Skeletal muscle tissue (tissue), 3 donors: ENCODE measurements at regions not wholly inside any gene's neighbourhood (a gene's known extent, or its start where the extent isn't known, plus 50 kb on each side); places are given as distances from the start of the nearest gene placed in this dataset.
"Not testable (repeated sequence)": the region's sequence is repeated elsewhere in the genome, so short reads cannot be mapped to it uniquely, and the experiment has no call there.

Source experiments
- H3K27ac ChIP-seq: one replicate; pipeline ENCODE4 v1.7.0; 2013; ENCODE audit warnings: mild to moderate bottlenecking, low read depth, low read length, inconsistent platforms
- H3K27me3 ChIP-seq, 3 donors: one replicate each; pipeline ENCODE4 v1.7.0; 2013; ENCODE audit warnings: low read length in 3 of 3; ENCODE audit not compliant: control insufficient read depth in 3 of 3, insufficient read depth in 3 of 3
- H3K36me3 ChIP-seq, 3 donors: one replicate each; pipeline ENCODE4 v1.7.0; 2013; ENCODE audit warnings: low read length in 3 of 3; ENCODE audit not compliant: control insufficient read depth in 3 of 3, insufficient read depth in 3 of 3
- H3K4me1 ChIP-seq, 3 donors: one replicate each; pipeline ENCODE4 v1.7.0; 2013; ENCODE audit warnings: low read length in 3 of 3, mild to moderate bottlenecking in 3 of 3; ENCODE audit not compliant: control insufficient read depth in 3 of 3, insufficient read depth in 3 of 3
- H3K4me3 ChIP-seq, 3 donors: one replicate each; pipeline ENCODE4 v1.7.0; 2013; ENCODE audit warnings: low read length in 3 of 3
- H3K9ac ChIP-seq, 3 donors: one replicate each; pipeline ENCODE4 v1.7.0; 2013; ENCODE audit warnings: low read length in 3 of 3, mild to moderate bottlenecking in 3 of 3, moderate library complexity in 2 of 3, low read depth in 1 of 3
- H3K9me3 ChIP-seq, 3 donors: one replicate each; pipeline ENCODE4 v1.7.0; 2013; ENCODE audit warnings: low read length in 3 of 3; ENCODE audit not compliant: control insufficient read depth in 3 of 3
- donor health status: Osteomylitis.

- not testable (repeated sequence) for H3K27ac ChIP-seq, H3K36me3 ChIP-seq, H3K4me1 ChIP-seq, H3K4me3 ChIP-seq, H3K9ac ChIP-seq, H3K9me3 ChIP-seq, H3K27me3 ChIP-seq
Observed at GRCh38 chr2:195433729-195434128, 223.3 kb upstream of the SLC39A10 start.

- Histone ChIP-seq H3K27ac (no peak overlapping the region), H3K9ac (no peak overlapping the region), H3K4me3 (no peak overlapping the region), H3K27me3 (no peaks in the 10 kb centered on the region), H3K36me3 (no peaks in the 10 kb centered on the region), H3K9me3 (no peaks in the 10 kb centered on the region), H3K4me1 (no peaks in the 10 kb centered on the region)
Observed at GRCh38 chr2:195428673-195429072, 228.4 kb upstream of the SLC39A10 start.

- no peaks in the 10 kb centered on the region for H3K36me3 ChIP-seq
- no peak overlapping the region for H3K9ac ChIP-seq
- no peaks in the 10 kb centered on the region for H3K27me3 ChIP-seq
- H3K4me3 ChIP-seq, result no peak overlapping the region
- no peaks in the 10 kb centered on the region for H3K9me3 ChIP-seq
- no peak overlapping the region for H3K27ac ChIP-seq
- H3K4me1 ChIP-seq, result no peaks in the 10 kb centered on the region
Observed at GRCh38 chr2:195425328-195425727, 231.7 kb upstream of the SLC39A10 start.

GRCh38 chr2:195419033-195419432 is 238.0 kb upstream of the SLC39A10 start:
- no peak overlapping the region for H3K4me3 ChIP-seq
- no peaks in the 10 kb centered on the region for H3K4me1 ChIP-seq
- no peak overlapping the region for H3K27ac ChIP-seq
- H3K9me3 ChIP-seq, result no peaks in the 10 kb centered on the region
- H3K27me3 ChIP-seq, result no peaks in the 10 kb centered on the region
- no peak overlapping the region for H3K9ac ChIP-seq
- H3K36me3 ChIP-seq, result no peaks in the 10 kb centered on the region

GRCh38 chr2:195414537-195415100 is 242.4 kb upstream of the SLC39A10 start:
- H3K27ac ChIP-seq, result no peak overlapping the region
- no peaks in the 10 kb centered on the region for H3K36me3 ChIP-seq
- no peaks in the 10 kb centered on the region for H3K27me3 ChIP-seq
- H3K4me1 ChIP-seq, result no peaks in the 10 kb centered on the region
- no peaks in the 10 kb centered on the region for H3K9me3 ChIP-seq
- no peak overlapping the region for H3K9ac ChIP-seq
- no peak overlapping the region for H3K4me3 ChIP-seq

- H3K27ac ChIP-seq, result no peak overlapping the region
- H3K36me3 ChIP-seq, result no peaks in the 10 kb centered on the region
- H3K27me3 ChIP-seq, result no peaks in the 10 kb centered on the region
- no peak overlapping the region for H3K4me3 ChIP-seq
- no peaks in the 10 kb centered on the region for H3K4me1 ChIP-seq
- H3K9ac ChIP-seq, result no peak overlapping the region
- no peaks in the 10 kb centered on the region for H3K9me3 ChIP-seq
Observed at GRCh38 chr2:195413944-195414343, 243.1 kb upstream of the SLC39A10 start.

GRCh38 chr2:195413422-195413821 is 243.6 kb upstream of the SLC39A10 start:
- no peaks in the 10 kb centered on the region for H3K27me3 ChIP-seq
- no peak overlapping the region for H3K4me3 ChIP-seq

GRCh38 chr2:195411219-195411687 is 245.8 kb upstream of the SLC39A10 start:
- Histone ChIP-seq H3K36me3 (no peaks in the 10 kb centered on the region), H3K27ac (no peak overlapping the region), H3K4me1 (peaks cover 0 to 3% (median 0%) of the 10 kb centered on the region in 3 donors), H3K9me3 (no peaks in the 10 kb centered on the region), H3K27me3 (no peaks in the 10 kb centered on the region), H3K9ac (no peak overlapping the region), H3K4me3 (no peak overlapping the region)

More at GRCh38 chr2:195413422-195413821, 243.6 kb upstream of the SLC39A10 start:
- no peaks in the 10 kb centered on the region for H3K9me3 ChIP-seq
- H3K27ac ChIP-seq, result no peak overlapping the region
- H3K9ac ChIP-seq, result no peak overlapping the region
- no peaks in the 10 kb centered on the region for H3K4me1 ChIP-seq
- no peaks in the 10 kb centered on the region for H3K36me3 ChIP-seq

- H3K4me3 ChIP-seq, result no peak overlapping the region
- no peak overlapping the region for H3K9ac ChIP-seq
- no peaks in the 10 kb centered on the region for H3K9me3 ChIP-seq
- no peaks in the 10 kb centered on the region for H3K36me3 ChIP-seq
- no peak overlapping the region for H3K27ac ChIP-seq
- H3K4me1 ChIP-seq, result peaks cover 0 to 3% (median 0%) of the 10 kb centered on the region in 3 donors
- H3K27me3 ChIP-seq, result no peaks in the 10 kb centered on the region
Observed at GRCh38 chr2:195410074-195410671, 246.9 kb upstream of the SLC39A10 start.

GRCh38 chr2:195408811-195409210 is 248.2 kb upstream of the SLC39A10 start:
- no peak overlapping the region for H3K27ac ChIP-seq
- no peaks in the 10 kb centered on the region for H3K36me3 ChIP-seq
- H3K4me3 ChIP-seq, result no peak overlapping the region
- H3K9ac ChIP-seq, result no peak overlapping the region
- no peaks in the 10 kb centered on the region for H3K9me3 ChIP-seq
- peaks cover 0 to 3% (median 0%) of the 10 kb centered on the region in 3 donors for H3K4me1 ChIP-seq
- H3K27me3 ChIP-seq, result no peaks in the 10 kb centered on the region
